Esophagus squamous epithelium (tissue), 4 donors: ENCODE measurements at regions not wholly inside any gene's neighbourhood (a gene's known extent, or its start where the extent isn't known, plus 50 kb on each side); places are given as distances from the start of the nearest gene placed in this dataset.

Experiments used
- POLR2A ChIP-seq, 4 donors: fragments of 450-650 bp; IDR thresholded peaks; one replicate each; pipeline ENCODE4 v1.6.1; 2017; ENCODE audit warnings: antibody characterized with exemption in 4 of 4, mild to moderate bottlenecking in 4 of 4, moderate library complexity in 3 of 4
- TF ChIP-seq, protein P1 (sequence below), 6 experiments: fragments of 450-650 bp in 4 of 6; fragments of 200-600 bp in 2 of 6; sonication (generic) in 2 of 6; IDR thresholded peaks; one replicate each; pipeline ENCODE4 v1.5.1; 2016 to 2019; ENCODE audit warnings: antibody characterized with exemption in 6 of 6, mild to moderate bottlenecking in 4 of 6, moderate library complexity in 4 of 6

GRCh38 chr13:81565849-81566248 lies 1224.9 kb upstream of the SPRY2 start:
- TF ChIP-seq, protein P1, sequence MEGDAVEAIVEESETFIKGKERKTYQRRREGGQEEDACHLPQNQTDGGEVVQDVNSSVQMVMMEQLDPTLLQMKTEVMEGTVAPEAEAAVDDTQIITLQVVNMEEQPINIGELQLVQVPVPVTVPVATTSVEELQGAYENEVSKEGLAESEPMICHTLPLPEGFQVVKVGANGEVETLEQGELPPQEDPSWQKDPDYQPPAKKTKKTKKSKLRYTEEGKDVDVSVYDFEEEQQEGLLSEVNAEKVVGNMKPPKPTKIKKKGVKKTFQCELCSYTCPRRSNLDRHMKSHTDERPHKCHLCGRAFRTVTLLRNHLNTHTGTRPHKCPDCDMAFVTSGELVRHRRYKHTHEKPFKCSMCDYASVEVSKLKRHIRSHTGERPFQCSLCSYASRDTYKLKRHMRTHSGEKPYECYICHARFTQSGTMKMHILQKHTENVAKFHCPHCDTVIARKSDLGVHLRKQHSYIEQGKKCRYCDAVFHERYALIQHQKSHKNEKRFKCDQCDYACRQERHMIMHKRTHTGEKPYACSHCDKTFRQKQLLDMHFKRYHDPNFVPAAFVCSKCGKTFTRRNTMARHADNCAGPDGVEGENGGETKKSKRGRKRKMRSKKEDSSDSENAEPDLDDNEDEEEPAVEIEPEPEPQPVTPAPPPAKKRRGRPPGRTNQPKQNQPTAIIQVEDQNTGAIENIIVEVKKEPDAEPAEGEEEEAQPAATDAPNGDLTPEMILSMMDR (IDR thresholded peaks at IDR 0.05) = no peak
- TF ChIP-seq POLR2A (IDR thresholded peaks at IDR 0.05) = no peak
